HUES48 (cell line): ENCODE measurements at regions not wholly inside any gene's neighbourhood (a gene's known extent, or its start where the extent isn't known, plus 50 kb on each side); places are given as distances from the start of the nearest gene placed in this dataset.

Source experiments
- H3K27ac ChIP-seq: one replicate; pipeline ENCODE4 v1.7.0; 2013; ENCODE audit warnings: low read depth, low read length, inconsistent platforms
- H3K27me3 ChIP-seq: 2 replicates; pipeline ENCODE4 v1.6.1; 2013; ENCODE audit warnings: mild to moderate bottlenecking, low read length; ENCODE audit not compliant: control insufficient read depth, insufficient read depth
- H3K36me3 ChIP-seq: 2 replicates; pipeline ENCODE4 v1.6.1; 2013; ENCODE audit warnings: low read length; ENCODE audit not compliant: control insufficient read depth, insufficient read depth
- H3K4me1 ChIP-seq: 2 replicates; pipeline ENCODE4 v1.6.1; 2013; ENCODE audit warnings: mild to moderate bottlenecking, low read length; ENCODE audit not compliant: control insufficient read depth, insufficient read depth
- H3K4me3 ChIP-seq: 2 replicates; pipeline ENCODE4 v1.5.1; 2013; ENCODE audit warnings: mild to moderate bottlenecking, low read depth, low read length
- H3K9ac ChIP-seq: 2 replicates; pipeline ENCODE4 v1.6.1; 2013; ENCODE audit warnings: mild to moderate bottlenecking, low read depth, low read length, moderate library complexity
- H3K9me3 ChIP-seq: 2 replicates; pipeline ENCODE4 v1.6.1; 2013; ENCODE audit warnings: low read length; ENCODE audit not compliant: control insufficient read depth, insufficient read depth

- Histone ChIP-seq H3K9me3 (peaks cover 9% of the 10 kb centered on the region), H3K27ac (no peak overlapping the region), H3K4me1 (no peaks in the 10 kb centered on the region), H3K4me3 (no peak overlapping the region), H3K27me3 (no peaks in the 10 kb centered on the region), H3K36me3 (no peaks in the 10 kb centered on the region), H3K9ac (no peak overlapping the region)
These were observed 99.2 kb downstream of the SOX11 start for GRCh38 chr2:5791371-5791770.

GRCh38 chr2:5794012-5794411 is 101.8 kb downstream of the SOX11 start:
- peaks cover under 1% of the 10 kb centered on the region for H3K9me3 ChIP-seq
- no peaks in the 10 kb centered on the region for H3K4me1 ChIP-seq
- no peak overlapping the region for H3K4me3 ChIP-seq

GRCh38 chr2:5798084-5798483 is 105.9 kb downstream of the SOX11 start:
- Histone ChIP-seq H3K4me3 (no peak overlapping the region), H3K9me3 (peaks cover 13% of the 10 kb centered on the region), H3K9ac (no peak overlapping the region), H3K27ac (no peak overlapping the region), H3K36me3 (no peaks in the 10 kb centered on the region), H3K27me3 (no peaks in the 10 kb centered on the region), H3K4me1 (no peaks in the 10 kb centered on the region)

More at GRCh38 chr2:5794012-5794411, 101.8 kb downstream of the SOX11 start:
- no peak overlapping the region for H3K9ac ChIP-seq
- no peak overlapping the region for H3K27ac ChIP-seq
- H3K36me3 ChIP-seq: no peaks in the 10 kb centered on the region
- H3K27me3 ChIP-seq: no peaks in the 10 kb centered on the region

GRCh38 chr2:5799348-5799747 is 107.2 kb downstream of the SOX11 start:
- H3K9ac ChIP-seq: no peak overlapping the region
- no peak overlapping the region for H3K27ac ChIP-seq
- H3K4me1 ChIP-seq: peaks cover 7% of the 10 kb centered on the region
- H3K27me3 ChIP-seq: no peaks in the 10 kb centered on the region
- peaks cover 13% of the 10 kb centered on the region for H3K9me3 ChIP-seq
- H3K36me3 ChIP-seq: no peaks in the 10 kb centered on the region
- no peak overlapping the region for H3K4me3 ChIP-seq

- Histone ChIP-seq H3K9ac (no peak overlapping the region), H3K4me3 (no peak overlapping the region), H3K36me3 (no peaks in the 10 kb centered on the region), H3K27me3 (no peaks in the 10 kb centered on the region), H3K9me3 (peaks cover 13% of the 10 kb centered on the region), H3K27ac (peak overlapping the region; percentile 53), H3K4me1 (peaks cover 7% of the 10 kb centered on the region)
These were observed 111.4 kb downstream of the SOX11 start for GRCh38 chr2:5803547-5803946.

GRCh38 chr2:5818961-5819600 is 126.9 kb downstream of the SOX11 start:
- 0 out of 2 replicates have a peak, but pooled peaks cover 8% of the 10 kb centered on the region for H3K4me1 ChIP-seq
- no peak overlapping the region for H3K4me3 ChIP-seq
- H3K9me3 ChIP-seq: no peaks in the 10 kb centered on the region
- no peak overlapping the region for H3K9ac ChIP-seq
- H3K27me3 ChIP-seq: no peaks in the 10 kb centered on the region
- H3K36me3 ChIP-seq: no peaks in the 10 kb centered on the region
- H3K27ac ChIP-seq: no peak overlapping the region

- Histone ChIP-seq H3K9ac (no peak overlapping the region), H3K9me3 (no peaks in the 10 kb centered on the region), H3K36me3 (no peaks in the 10 kb centered on the region), H3K27me3 (no peaks in the 10 kb centered on the region), H3K4me3 (no peak overlapping the region), H3K27ac (no peak overlapping the region), H3K4me1 (0 out of 2 replicates have a peak, but pooled peaks cover 8% of the 10 kb centered on the region)
These were observed 131.9 kb downstream of the SOX11 start for GRCh38 chr2:5824126-5824525.

GRCh38 chr2:5825686-5826085 is 133.5 kb downstream of the SOX11 start:
- H3K36me3 ChIP-seq: no peaks in the 10 kb centered on the region
- H3K4me1 ChIP-seq: 0 out of 2 replicates have a peak, but pooled peaks cover 8% of the 10 kb centered on the region
- H3K9me3 ChIP-seq: no peaks in the 10 kb centered on the region
- H3K27ac ChIP-seq: no peak overlapping the region
- no peak overlapping the region for H3K9ac ChIP-seq
- H3K27me3 ChIP-seq: no peaks in the 10 kb centered on the region
- H3K4me3 ChIP-seq: no peak overlapping the region

GRCh38 chr2:5826979-5827655 is 134.9 kb downstream of the SOX11 start:
- no peak overlapping the region for H3K27ac ChIP-seq
- H3K4me3 ChIP-seq: no peak overlapping the region
- no peak overlapping the region for H3K9ac ChIP-seq
- no peaks in the 10 kb centered on the region for H3K4me1 ChIP-seq
- H3K36me3 ChIP-seq: no peaks in the 10 kb centered on the region
- H3K9me3 ChIP-seq: no peaks in the 10 kb centered on the region
- H3K27me3 ChIP-seq: no peaks in the 10 kb centered on the region

GRCh38 chr2:5834501-5834900 is 142.3 kb downstream of the SOX11 start:
- Histone ChIP-seq H3K9me3 (no peaks in the 10 kb centered on the region), H3K27me3 (no peaks in the 10 kb centered on the region), H3K4me3 (no peak overlapping the region), H3K27ac (no peak overlapping the region), H3K36me3 (no peaks in the 10 kb centered on the region), H3K9ac (no peak overlapping the region), H3K4me1 (no peaks in the 10 kb centered on the region)

- Histone ChIP-seq H3K9me3 (no peaks in the 10 kb centered on the region), H3K4me1 (no peaks in the 10 kb centered on the region), H3K36me3 (no peaks in the 10 kb centered on the region), H3K27me3 (no peaks in the 10 kb centered on the region), H3K4me3 (no peak overlapping the region; the same call in 1 of the 2 replicates), H3K27ac (no peak overlapping the region), H3K9ac (no peak overlapping the region)
These were observed 147.4 kb downstream of the SOX11 start for GRCh38 chr2:5839550-5839949.
